ENCODE measurements at regions not wholly inside any gene's neighbourhood (a gene's known extent, or its start where the extent isn't known, plus 50 kb on each side); places are given as distances from the start of the nearest gene placed in this dataset.

DNA sequence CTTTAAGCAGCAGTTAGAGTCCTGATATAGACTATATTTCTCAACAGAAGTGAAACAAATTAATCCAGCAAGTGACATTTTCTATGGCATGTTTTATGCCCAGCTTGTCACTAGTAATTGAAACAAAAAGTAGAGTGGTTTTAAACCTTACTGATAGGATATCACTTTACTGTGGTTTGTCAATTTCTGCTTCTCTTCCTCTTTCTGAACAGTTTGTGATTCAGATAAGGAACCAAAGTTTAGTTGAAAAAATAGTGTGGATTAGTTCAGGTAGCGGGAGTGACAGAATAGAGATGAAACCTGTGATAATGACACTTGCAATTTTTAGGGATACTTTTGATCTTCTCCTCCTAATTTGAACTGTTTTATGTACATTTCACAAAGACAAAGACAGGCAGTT, 485.7 kb upstream of the EDIL3 start:
- H4K91ac ChIP-seq (ENCODE audit: insufficient read length, low read depth, low read length) = no peak overlapping the region
- no peaks in the 10 kb centered on the region for H4K20me1 ChIP-seq (ENCODE audit: control insufficient read depth, insufficient read depth, insufficient read length)
- no peak overlapping the region for H3K9ac ChIP-seq (ENCODE audit: extremely low read depth, insufficient read length, low read length)
- no peak overlapping the region for H3K14ac ChIP-seq (ENCODE audit: insufficient read depth, low read length)
- Mint-ChIP-seq H3K4me3 (no peak overlapping the region), H3K27ac (no peak overlapping the region), H3K9me3 (no peaks in the 10 kb centered on the region), H3K27me3 (ENCODE audit: low read depth) (no peaks in the 10 kb centered on the region), H3K4me1 (peaks cover 0 to 4% of the 10 kb centered on the region in 2 experiments; a peak in 1 of 4 replicates), H3K36me3 (ENCODE audit: insufficient read depth in 1 of 3, low read depth in 3 of 3) (no peaks in the 10 kb centered on the region)
- H4K8ac ChIP-seq (replicated peaks; ENCODE audit: insufficient read length, low read depth, low read length) = no peak overlapping the region
- H2BK12ac ChIP-seq (ENCODE audit: insufficient read length, low read depth, low read length) = no peak overlapping the region
- no peak overlapping the region for H2BK5ac ChIP-seq (ENCODE audit: insufficient read length, low read length)
- DNase-seq = no peak
- TF ChIP-seq, protein P1, sequence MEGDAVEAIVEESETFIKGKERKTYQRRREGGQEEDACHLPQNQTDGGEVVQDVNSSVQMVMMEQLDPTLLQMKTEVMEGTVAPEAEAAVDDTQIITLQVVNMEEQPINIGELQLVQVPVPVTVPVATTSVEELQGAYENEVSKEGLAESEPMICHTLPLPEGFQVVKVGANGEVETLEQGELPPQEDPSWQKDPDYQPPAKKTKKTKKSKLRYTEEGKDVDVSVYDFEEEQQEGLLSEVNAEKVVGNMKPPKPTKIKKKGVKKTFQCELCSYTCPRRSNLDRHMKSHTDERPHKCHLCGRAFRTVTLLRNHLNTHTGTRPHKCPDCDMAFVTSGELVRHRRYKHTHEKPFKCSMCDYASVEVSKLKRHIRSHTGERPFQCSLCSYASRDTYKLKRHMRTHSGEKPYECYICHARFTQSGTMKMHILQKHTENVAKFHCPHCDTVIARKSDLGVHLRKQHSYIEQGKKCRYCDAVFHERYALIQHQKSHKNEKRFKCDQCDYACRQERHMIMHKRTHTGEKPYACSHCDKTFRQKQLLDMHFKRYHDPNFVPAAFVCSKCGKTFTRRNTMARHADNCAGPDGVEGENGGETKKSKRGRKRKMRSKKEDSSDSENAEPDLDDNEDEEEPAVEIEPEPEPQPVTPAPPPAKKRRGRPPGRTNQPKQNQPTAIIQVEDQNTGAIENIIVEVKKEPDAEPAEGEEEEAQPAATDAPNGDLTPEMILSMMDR (conservative IDR thresholded peaks at IDR 0.05) = no peak
- no peak overlapping the region for H2BK20ac ChIP-seq (ENCODE audit: low read depth, low read length, poor library complexity, severe bottlenecking)
- no CpG with 5 or more reads among the region's 1 CpG for WGBS (ENCODE audit: extremely low coverage, insufficient read length, low lambda C conversion rate)
- H3K23me2 ChIP-seq (ENCODE audit: insufficient read length, low read depth, low read length, poor library complexity, severe bottlenecking) = no peaks in the 10 kb centered on the region
- H2AK5ac ChIP-seq (ENCODE audit: insufficient read length, low read length) = no peak overlapping the region
- H3K4me2 ChIP-seq (ENCODE audit: insufficient read depth, insufficient read length, low read length) = no peak overlapping the region
- no peak overlapping the region for H3K27ac ChIP-seq (ENCODE audit: insufficient read length, low read depth, low read length)
- H3K9me3 ChIP-seq (ENCODE audit: control insufficient read depth, low read depth, low read length) = no peaks in the 10 kb centered on the region
- no peak overlapping the region for H4K5ac ChIP-seq (ENCODE audit: insufficient read length, low read depth, low read length)
- H3K27me3 ChIP-seq (ENCODE audit: insufficient read depth, low read length) = no peaks in the 10 kb centered on the region
- H3K23ac ChIP-seq (ENCODE audit: insufficient read length, low read depth, low read length) = no peak overlapping the region
- no peaks in the 10 kb centered on the region for H3K79me1 ChIP-seq (ENCODE audit: insufficient read depth, low read depth, low read length, poor library complexity, severe bottlenecking)
- no peak overlapping the region for H3T11ph ChIP-seq (ENCODE audit: low read length)
- H3K4me1 ChIP-seq (ENCODE audit: insufficient read depth, low read length) = no peaks in the 10 kb centered on the region; the same call in 1 of the 2 replicates
- H2BK15ac ChIP-seq (ENCODE audit: low read depth, low read length) = no peak overlapping the region
- no peak overlapping the region for H3K4ac ChIP-seq (ENCODE audit: low read depth, low read length)
- H3K79me2 ChIP-seq (ENCODE audit: insufficient read depth, low read length) = no peaks in the 10 kb centered on the region
- no peak overlapping the region for H2AFZ ChIP-seq (ENCODE audit: low read length)
- H3K18ac ChIP-seq (ENCODE audit: insufficient read length, low read depth, low read length) = no peak overlapping the region
- H2BK120ac ChIP-seq (ENCODE audit: low read depth, low read length, poor library complexity, severe bottlenecking) = no peak overlapping the region
- no peak overlapping the region for H3K56ac ChIP-seq (ENCODE audit: insufficient read length, low read depth, low read length)
